ENCODE measurements at regions not wholly inside any gene's neighbourhood (a gene's known extent, or its start where the extent isn't known, plus 50 kb on each side); places are given as distances from the start of the nearest gene placed in this dataset.

- no peak for DNase-seq
These were observed 694.9 kb downstream of the GALR1 start for GRCh38 chr18:77944533-77944932.

- DNase-seq, result no peak
These were observed 698.9 kb downstream of the GALR1 start for GRCh38 chr18:77948567-77948966.

- DNase-seq, result no peak
These were observed 699.8 kb downstream of the GALR1 start for GRCh38 chr18:77949355-77949973.

GRCh38 chr18:77959248-77959647 lies 709.6 kb downstream of the GALR1 start:
- no peak for DNase-seq

- no peak for DNase-seq
These were observed 711.3 kb downstream of the GALR1 start for GRCh38 chr18:77960791-77961410.

- DNase-seq, result no peak
These were observed 717.4 kb downstream of the GALR1 start for GRCh38 chr18:77967071-77967470.

GRCh38 chr18:77967791-77968190 lies 718.1 kb downstream of the GALR1 start:
- DNase-seq, result no peak

GRCh38 chr18:77969972-77970371 lies 720.3 kb downstream of the GALR1 start:
- no peak for DNase-seq

- no peak for DNase-seq
These were observed 721.2 kb downstream of the GALR1 start for GRCh38 chr18:77970814-77971213.

GRCh38 chr18:77973745-77974144 lies 724.1 kb downstream of the GALR1 start:
- no peak for DNase-seq

- DNase-seq, result no peak
These were observed 724.7 kb downstream of the GALR1 start for GRCh38 chr18:77974329-77974728.

GRCh38 chr18:77977331-77977730 lies 727.7 kb downstream of the GALR1 start:
- DNase-seq, result no peak

GRCh38 chr18:77980275-77980674 lies 730.6 kb downstream of the GALR1 start:
- DNase-seq, result no peak

- DNase-seq, result no peak
These were observed 732.2 kb downstream of the GALR1 start for GRCh38 chr18:77981874-77982273.

- no peak for DNase-seq
These were observed 733.6 kb downstream of the GALR1 start for GRCh38 chr18:77983270-77983669.

- DNase-seq, result no peak
These were observed 734.5 kb downstream of the GALR1 start for GRCh38 chr18:77984178-77984577.

GRCh38 chr18:77984833-77985232 lies 735.2 kb downstream of the GALR1 start:
- no peak for DNase-seq

GRCh38 chr18:77985526-77986281 lies 736.1 kb downstream of the GALR1 start:
- no peak for DNase-seq

- no peak for DNase-seq
These were observed 740.5 kb downstream of the GALR1 start for GRCh38 chr18:77990131-77990530.

- no peak for DNase-seq
These were observed 741.3 kb downstream of the GALR1 start for GRCh38 chr18:77990901-77991300.

GRCh38 chr18:77992057-77992456 lies 742.4 kb downstream of the GALR1 start:
- no peak for DNase-seq

- DNase-seq, result no peak
These were observed 743.7 kb downstream of the GALR1 start for GRCh38 chr18:77993188-77993981.

GRCh38 chr18:77995593-77995992 lies 745.9 kb downstream of the GALR1 start:
- DNase-seq, result no peak
